DND-41 (cell line): ENCODE measurements at regions not wholly inside any gene's neighbourhood (a gene's known extent, or its start where the extent isn't known, plus 50 kb on each side); places are given as distances from the start of the nearest gene placed in this dataset.

Experiments used
- CTCF ChIP-seq: IDR thresholded peaks from 2 replicates; pipeline ENCODE4 v1.5.1; 2012; ENCODE audit warnings: borderline replicate concordance, low read length, moderate library complexity, mild to moderate bottlenecking; ENCODE audit not compliant: poor library complexity, severe bottlenecking; ENCODE audit errors: extremely low read depth
- EZH2 ChIP-seq: IDR thresholded peaks from 3 replicates; pipeline ENCODE4 v1.6.1; 2012; ENCODE audit warnings: borderline replicate concordance, low read depth, mild to moderate bottlenecking, moderate library complexity, low read length, inconsistent platforms; ENCODE audit not compliant: severe bottlenecking

- no peak for TF ChIP-seq CTCF
- TF ChIP-seq EZH2, result no peak
Measured at GRCh38 chr1:82287556-82287955, 486.8 kb downstream of the ADGRL2 start.
